Left renal pelvis (tissue), 4 donors: ENCODE measurements at regions not wholly inside any gene's neighbourhood (a gene's known extent, or its start where the extent isn't known, plus 50 kb on each side); places are given as distances from the start of the nearest gene placed in this dataset.

ENCODE experiments used
- DNase-seq, 4 donors: peaks; one replicate each; pipeline ENCODE4 v3.0.0-alpha.2; 2013; ENCODE audit warnings: low read depth in 4 of 4, low spot score in 3 of 4

GRCh38 chr14:22420598-22421186 lies 168.3 kb downstream of the DAD1 start:
- DNase-seq: no peak

- DNase-seq: no peak
These were observed 169.4 kb downstream of the DAD1 start for GRCh38 chr14:22419620-22420019.

DNA sequence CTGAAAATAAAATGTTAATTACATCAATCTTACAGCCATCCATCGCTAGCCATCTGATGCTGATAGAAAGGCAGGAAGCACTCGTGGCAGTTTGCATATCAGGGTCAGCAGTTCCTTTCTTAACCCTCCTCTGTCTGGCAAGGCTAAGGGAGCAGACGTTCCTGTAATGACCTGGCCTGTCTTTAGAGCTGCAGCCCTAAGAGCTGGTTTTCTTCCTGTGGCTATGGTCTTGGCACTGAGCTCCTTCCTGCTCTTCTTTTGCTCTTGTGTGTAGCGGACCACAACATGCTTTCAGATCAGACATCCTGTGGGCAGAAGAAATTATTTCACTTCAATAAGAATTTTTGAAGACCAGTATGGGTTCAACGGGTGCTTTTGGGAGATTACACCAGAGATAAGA lies 170.4 kb downstream of the DAD1 start:
- DNase-seq: no peak

- no peak for DNase-seq
These were observed 171.1 kb downstream of the DAD1 start for GRCh38 chr14:22417914-22418313.

DNA sequence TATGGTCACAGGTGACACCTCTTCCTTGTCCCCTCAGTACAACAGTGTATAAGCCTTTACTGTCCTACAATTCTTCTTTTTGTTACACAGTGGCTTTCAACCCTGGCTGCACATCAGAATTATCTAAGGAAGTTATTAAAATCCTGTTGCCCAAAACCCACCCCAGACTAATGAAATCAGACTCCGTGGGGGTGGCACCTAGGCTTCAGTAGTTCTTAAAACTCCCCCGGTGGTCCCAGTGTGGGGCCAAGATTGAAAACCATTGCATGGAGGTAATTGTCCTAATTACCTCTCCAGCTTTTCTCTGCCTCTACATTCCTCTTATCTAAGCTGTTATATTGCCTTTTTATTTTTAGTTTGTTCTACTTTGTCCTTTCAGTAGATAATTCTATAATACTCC lies 172.8 kb downstream of the DAD1 start:
- DNase-seq: no peak

- no peak for DNase-seq
These were observed 173.4 kb downstream of the DAD1 start for GRCh38 chr14:22415605-22415959.

GRCh38 chr14:22414876-22415604 lies 174.0 kb downstream of the DAD1 start:
- no peak for DNase-seq

GRCh38 chr14:22412926-22413411 lies 176.1 kb downstream of the DAD1 start:
- DNase-seq: no peak

- no peak for DNase-seq
These were observed 177.5 kb downstream of the DAD1 start for GRCh38 chr14:22411398-22412055.

- no peak for DNase-seq
These were observed 178.5 kb downstream of the DAD1 start for GRCh38 chr14:22410497-22410896.

DNA sequence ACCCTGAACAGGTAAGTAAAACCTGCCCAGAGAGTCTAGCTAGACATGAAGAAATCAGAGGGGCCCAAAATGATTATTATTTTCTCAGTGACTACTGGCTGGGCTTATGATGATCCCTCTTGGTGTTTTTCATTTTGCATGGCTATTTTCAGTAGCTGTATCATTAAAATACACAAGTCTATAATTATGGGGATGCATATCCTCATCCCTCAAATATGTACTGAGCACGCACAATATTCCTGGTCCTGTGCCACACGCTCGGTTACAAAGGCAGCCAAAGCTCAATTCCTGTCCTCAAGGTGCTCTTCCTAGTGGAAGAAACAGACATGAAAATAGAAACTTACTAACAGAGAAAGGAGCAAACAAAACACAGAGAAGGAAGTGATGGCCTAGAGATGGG lies 180.0 kb downstream of the DAD1 start:
- DNase-seq: no peak

GRCh38 chr14:22408547-22408946 lies 180.5 kb downstream of the DAD1 start:
- no peak for DNase-seq

DNA sequence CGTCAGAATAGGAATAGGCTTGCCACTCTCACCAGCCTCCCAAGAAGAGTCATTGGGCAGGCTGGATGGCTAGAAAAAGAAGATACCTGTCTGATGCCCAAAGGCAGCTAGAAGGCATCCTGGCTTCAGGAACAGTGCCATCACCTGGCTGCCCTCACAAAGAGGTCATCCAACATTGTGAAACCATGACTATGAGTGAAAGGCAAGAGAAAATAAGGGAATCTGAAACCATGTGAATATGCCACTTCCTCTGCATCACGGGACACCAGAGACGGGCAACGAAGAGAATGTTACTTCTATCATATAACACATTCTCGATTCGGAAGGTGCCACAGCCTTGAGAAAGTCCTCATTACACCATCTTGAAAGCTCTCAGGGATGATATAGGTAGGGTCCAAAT lies 182.0 kb downstream of the DAD1 start:
- no peak for DNase-seq

DNA sequence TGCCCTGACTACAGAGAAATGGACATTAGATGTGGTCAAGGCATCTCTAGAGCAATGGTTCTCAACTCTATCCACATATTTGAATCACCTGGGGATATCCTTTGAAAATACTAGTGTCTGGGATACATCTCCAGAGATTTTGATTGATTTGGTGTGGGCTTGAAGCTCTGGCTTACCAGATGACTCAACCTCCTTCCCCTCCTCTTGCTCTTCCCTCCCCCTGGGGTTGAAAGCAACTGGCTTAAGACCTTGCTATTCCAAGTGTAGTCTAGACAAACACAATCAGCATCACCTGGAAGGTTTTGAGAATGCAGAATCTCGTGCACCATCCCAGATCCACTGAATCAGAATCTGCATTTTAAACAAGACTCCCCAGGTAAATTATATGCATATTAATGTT lies 183.8 kb downstream of the DAD1 start:
- DNase-seq: no peak

DNA sequence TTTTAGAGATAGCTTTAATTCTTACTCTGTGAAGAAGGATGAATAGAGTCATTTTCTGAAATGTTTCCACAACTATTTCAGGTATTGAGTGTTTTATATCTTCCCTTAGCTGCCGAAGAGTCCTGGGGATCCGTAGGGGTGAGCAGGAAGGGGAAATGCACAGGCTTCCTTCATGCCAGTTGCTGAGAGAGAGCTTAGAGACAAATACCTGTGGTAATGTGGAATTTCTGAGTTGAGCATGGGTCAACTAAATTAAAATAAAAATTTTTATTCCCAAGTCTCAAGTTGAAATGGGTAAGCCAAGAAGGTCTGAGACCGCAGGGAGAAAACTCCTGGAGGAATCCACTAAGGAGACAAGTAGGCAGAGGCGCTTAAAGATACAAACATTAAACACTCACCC lies 185.7 kb downstream of the DAD1 start:
- no peak for DNase-seq

- DNase-seq: no peak
These were observed 188.3 kb downstream of the DAD1 start for GRCh38 chr14:22400655-22401259.

DNA sequence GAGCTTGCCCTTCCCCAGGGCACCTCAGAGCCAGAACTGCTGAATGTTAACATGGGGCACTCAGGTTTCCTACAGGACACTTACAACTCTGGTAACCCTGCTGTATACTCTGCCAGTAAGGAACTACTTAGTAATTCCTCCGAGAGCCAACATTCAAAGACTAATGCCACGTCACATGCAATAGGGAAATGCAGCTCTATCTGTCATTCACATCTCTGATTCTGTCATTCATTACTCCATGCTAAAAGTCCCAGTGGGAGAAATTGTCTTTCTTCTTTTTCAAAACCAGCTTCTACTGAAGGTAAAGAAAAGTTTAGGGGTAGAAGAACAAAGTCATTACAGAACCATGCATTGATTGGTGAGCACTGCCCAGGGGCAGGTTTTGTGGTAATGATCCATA lies 189.2 kb downstream of the DAD1 start:
- DNase-seq: no peak

GRCh38 chr14:22397221-22397737 lies 191.7 kb downstream of the DAD1 start:
- DNase-seq: no peak

- no peak for DNase-seq
These were observed 193.2 kb downstream of the DAD1 start for GRCh38 chr14:22395803-22396202.

DNA sequence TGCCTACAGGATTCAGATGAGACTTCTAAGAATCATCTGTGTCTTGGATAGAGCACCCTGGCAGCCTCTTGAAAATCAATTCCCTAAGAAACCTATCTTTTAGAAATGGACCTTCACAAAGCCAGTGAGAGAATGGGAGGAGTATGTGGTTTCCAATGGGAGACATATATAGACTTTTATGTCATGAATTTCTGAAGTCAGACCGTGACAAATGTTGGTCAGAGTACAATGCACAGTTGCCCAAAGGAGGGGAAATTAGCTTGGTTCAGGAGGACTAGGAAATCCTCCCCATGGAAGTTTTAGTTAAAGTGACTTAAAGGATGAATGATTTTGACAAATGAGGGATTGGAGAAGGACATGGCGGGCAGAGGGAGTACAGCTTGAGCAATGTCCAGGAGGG lies 194.4 kb downstream of the DAD1 start:
- no peak for DNase-seq

DNA sequence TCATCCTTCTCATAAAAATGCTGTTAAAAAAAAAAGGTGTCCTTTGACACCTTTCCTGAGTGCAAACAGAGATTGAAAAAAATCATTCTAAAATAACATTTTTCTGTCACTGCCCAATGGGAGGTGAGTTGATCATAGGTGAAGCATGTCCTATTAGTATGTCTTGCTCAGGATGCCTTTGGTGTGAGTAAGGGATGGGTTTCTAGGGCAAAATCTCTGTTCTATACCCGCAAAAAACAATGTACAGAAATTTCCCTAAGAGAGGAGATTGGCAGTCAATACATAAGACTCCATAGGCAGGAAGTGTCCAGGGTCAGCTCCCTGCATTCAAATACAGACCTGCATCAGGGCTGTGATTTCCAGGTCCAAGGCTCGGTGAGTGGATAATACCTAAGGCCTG lies 195.2 kb downstream of the DAD1 start:
- no peak for DNase-seq
